ENCODE measurements at regions not wholly inside any gene's neighbourhood (a gene's known extent, or its start where the extent isn't known, plus 50 kb on each side); places are given as distances from the start of the nearest gene placed in this dataset.

- 67% methylated on average over 3 of the region's 3 CpGs for WGBS (ENCODE audit: missing lambda C conversion rate)
- Histone ChIP-seq H3K4me3 (no peak overlapping the region), H3K4me2 (no peak overlapping the region), H3K4me1 (no peaks in the 10 kb centered on the region), H3K27ac (no peak overlapping the region), H3K9me3 (0 out of 3 replicates have a peak, but pooled peaks cover 3% of the 10 kb centered on the region)
- no peak for DNase-seq (ENCODE audit: low read depth in 1 of 2, low spot score in 1 of 2)
- FAIRE-seq, result no peak
- TF ChIP-seq, protein P1, sequence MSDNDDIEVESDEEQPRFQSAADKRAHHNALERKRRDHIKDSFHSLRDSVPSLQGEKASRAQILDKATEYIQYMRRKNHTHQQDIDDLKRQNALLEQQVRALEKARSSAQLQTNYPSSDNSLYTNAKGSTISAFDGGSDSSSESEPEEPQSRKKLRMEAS (IDR thresholded peaks at IDR 0.05), result no peak
- TF ChIP-seq PHF8 (IDR thresholded peaks at IDR 0.05; ENCODE audit: borderline replicate concordance, low read depth), result no peak
- no peak for TF ChIP-seq HES2 (IDR thresholded peaks at IDR 0.05)
- TF ChIP-seq, protein P2, sequence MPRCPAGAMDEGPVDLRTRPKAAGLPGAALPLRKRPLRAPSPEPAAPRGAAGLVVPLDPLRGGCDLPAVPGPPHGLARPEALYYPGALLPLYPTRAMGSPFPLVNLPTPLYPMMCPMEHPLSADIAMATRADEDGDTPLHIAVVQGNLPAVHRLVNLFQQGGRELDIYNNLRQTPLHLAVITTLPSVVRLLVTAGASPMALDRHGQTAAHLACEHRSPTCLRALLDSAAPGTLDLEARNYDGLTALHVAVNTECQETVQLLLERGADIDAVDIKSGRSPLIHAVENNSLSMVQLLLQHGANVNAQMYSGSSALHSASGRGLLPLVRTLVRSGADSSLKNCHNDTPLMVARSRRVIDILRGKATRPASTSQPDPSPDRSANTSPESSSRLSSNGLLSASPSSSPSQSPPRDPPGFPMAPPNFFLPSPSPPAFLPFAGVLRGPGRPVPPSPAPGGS (IDR thresholded peaks at IDR 0.05), result no peak
- no peak for TF ChIP-seq EHMT2 (IDR thresholded peaks at IDR 0.05; ENCODE audit: low read depth)
- no peak for TF ChIP-seq ESRRA (IDR thresholded peaks at IDR 0.05; ENCODE audit: borderline replicate concordance, low read length)
- TF ChIP-seq NR3C1 (IDR thresholded peaks at IDR 0.05), result no peak
- no peak for TF ChIP-seq ATOH8 (CRISPR knock-in tag; IDR thresholded peaks at IDR 0.05; ENCODE audit: low read depth)
- no peak for TF ChIP-seq TP53 (CRISPR knock-in tag; IDR thresholded peaks at IDR 0.05)
- TF ChIP-seq MYC (IDR thresholded peaks at IDR 0.05; ENCODE audit: borderline replicate concordance, low read length), result no peak
- no peak for TF ChIP-seq HOXB5 (CRISPR knock-in tag; IDR thresholded peaks at IDR 0.05)
- no peak for TF ChIP-seq NFE2L2 (conservative IDR thresholded peaks at IDR 0.05; ENCODE audit: low read length)
- TF ChIP-seq FOSB (CRISPR knock-in tag; IDR thresholded peaks at IDR 0.05), result no peak
- TF ChIP-seq FOXS1 (CRISPR knock-in tag; IDR thresholded peaks at IDR 0.05), result no peak
- no peak for TF ChIP-seq CBX2 (IDR thresholded peaks at IDR 0.05; ENCODE audit: borderline replicate concordance, low read depth)
- TF ChIP-seq JUNB (IDR thresholded peaks at IDR 0.05), result no peak
- TF ChIP-seq ZFP36 (IDR thresholded peaks at IDR 0.05; ENCODE audit: borderline replicate concordance, partially characterized antibody), result no peak
- TF ChIP-seq HOXB13 (CRISPR knock-in tag; IDR thresholded peaks at IDR 0.05; ENCODE audit: low read depth), result no peak
- TF ChIP-seq EHF (CRISPR knock-in tag; IDR thresholded peaks at IDR 0.05), result no peak
- no peak for ATAC-seq
- ChIA-PET CTCF (no interaction called here), POLR2A (no interaction called here)
Measured at GRCh38 chr13:90551253-90551652, 796.2 kb upstream of the MIR17HG start.

DNA sequence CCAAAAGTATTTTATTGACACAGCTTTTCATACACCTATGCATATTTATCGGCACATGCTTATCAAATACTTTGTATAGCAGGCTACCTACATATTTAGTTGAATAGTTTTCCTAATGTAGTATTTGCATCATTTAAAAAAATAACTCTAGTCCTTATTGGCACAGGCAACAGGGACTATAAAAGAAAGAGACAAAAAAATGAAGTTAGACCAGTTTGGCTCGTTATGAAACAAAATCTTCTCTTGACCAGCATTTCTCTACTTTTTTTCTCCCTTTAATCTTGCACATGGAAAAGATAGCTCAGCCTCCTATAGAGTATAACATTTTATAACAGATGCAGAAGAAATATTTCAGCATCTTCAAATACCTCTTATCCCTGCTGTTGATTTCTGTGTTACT lies 794.8 kb upstream of the MIR17HG start:
- CTCF ChIA-PET, result interaction anchor here (0.7 kb wide), 1 partner anchor 126 kb away, joined by 3 read pairs; no protein-coding TSS in a partner anchor
- TF ChIP-seq CBX8 (IDR thresholded peaks at IDR 0.05), result no peak
- TF ChIP-seq SREBF2 (IDR thresholded peaks at IDR 0.05), result no peak
- no peak for TF ChIP-seq FOSL2 (IDR thresholded peaks at IDR 0.05)
- no peak for TF ChIP-seq FOSL2 (CRISPR knock-in tag; IDR thresholded peaks at IDR 0.05)
- no peak for TF ChIP-seq EHF (CRISPR knock-in tag; IDR thresholded peaks at IDR 0.05)
- no peak for TF ChIP-seq BHLHE40 (IDR thresholded peaks at IDR 0.05; ENCODE audit: low read depth, low read length)
- no peak for TF ChIP-seq RNF2 (IDR thresholded peaks at IDR 0.05; ENCODE audit: borderline replicate concordance, low read depth)
- TF ChIP-seq EHMT2 (IDR thresholded peaks at IDR 0.05; ENCODE audit: low read depth), result no peak
- TF ChIP-seq PHF8 (IDR thresholded peaks at IDR 0.05; ENCODE audit: borderline replicate concordance, low read depth), result no peak
- TF ChIP-seq ZC3H11A (IDR thresholded peaks at IDR 0.05), result no peak
- no peak for TF ChIP-seq JUN (IDR thresholded peaks at IDR 0.05)
- TF ChIP-seq KDM5A (IDR thresholded peaks at IDR 0.05), result no peak
- no peak for TF ChIP-seq CHD4 (IDR thresholded peaks at IDR 0.05; ENCODE audit: borderline replicate concordance)
- TF ChIP-seq EP300 (IDR thresholded peaks at IDR 0.05), result no peak
- no peak for TF ChIP-seq ESRRA (IDR thresholded peaks at IDR 0.05; ENCODE audit: borderline replicate concordance, low read length)
- TF ChIP-seq CEBPB (IDR thresholded peaks at IDR 0.05), result no peak
- TF ChIP-seq, protein P3, sequence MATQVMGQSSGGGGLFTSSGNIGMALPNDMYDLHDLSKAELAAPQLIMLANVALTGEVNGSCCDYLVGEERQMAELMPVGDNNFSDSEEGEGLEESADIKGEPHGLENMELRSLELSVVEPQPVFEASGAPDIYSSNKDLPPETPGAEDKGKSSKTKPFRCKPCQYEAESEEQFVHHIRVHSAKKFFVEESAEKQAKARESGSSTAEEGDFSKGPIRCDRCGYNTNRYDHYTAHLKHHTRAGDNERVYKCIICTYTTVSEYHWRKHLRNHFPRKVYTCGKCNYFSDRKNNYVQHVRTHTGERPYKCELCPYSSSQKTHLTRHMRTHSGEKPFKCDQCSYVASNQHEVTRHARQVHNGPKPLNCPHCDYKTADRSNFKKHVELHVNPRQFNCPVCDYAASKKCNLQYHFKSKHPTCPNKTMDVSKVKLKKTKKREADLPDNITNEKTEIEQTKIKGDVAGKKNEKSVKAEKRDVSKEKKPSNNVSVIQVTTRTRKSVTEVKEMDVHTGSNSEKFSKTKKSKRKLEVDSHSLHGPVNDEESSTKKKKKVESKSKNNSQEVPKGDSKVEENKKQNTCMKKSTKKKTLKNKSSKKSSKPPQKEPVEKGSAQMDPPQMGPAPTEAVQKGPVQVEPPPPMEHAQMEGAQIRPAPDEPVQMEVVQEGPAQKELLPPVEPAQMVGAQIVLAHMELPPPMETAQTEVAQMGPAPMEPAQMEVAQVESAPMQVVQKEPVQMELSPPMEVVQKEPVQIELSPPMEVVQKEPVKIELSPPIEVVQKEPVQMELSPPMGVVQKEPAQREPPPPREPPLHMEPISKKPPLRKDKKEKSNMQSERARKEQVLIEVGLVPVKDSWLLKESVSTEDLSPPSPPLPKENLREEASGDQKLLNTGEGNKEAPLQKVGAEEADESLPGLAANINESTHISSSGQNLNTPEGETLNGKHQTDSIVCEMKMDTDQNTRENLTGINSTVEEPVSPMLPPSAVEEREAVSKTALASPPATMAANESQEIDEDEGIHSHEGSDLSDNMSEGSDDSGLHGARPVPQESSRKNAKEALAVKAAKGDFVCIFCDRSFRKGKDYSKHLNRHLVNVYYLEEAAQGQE (IDR thresholded peaks at IDR 0.05), result no peak
- TF ChIP-seq MAFK (IDR thresholded peaks at IDR 0.05; ENCODE audit: partially characterized antibody), result no peak
- TF ChIP-seq ZFP36 (IDR thresholded peaks at IDR 0.05; ENCODE audit: borderline replicate concordance, partially characterized antibody), result no peak
- no peak for TF ChIP-seq JUNB (IDR thresholded peaks at IDR 0.05)
- TF ChIP-seq FOSB (CRISPR knock-in tag; IDR thresholded peaks at IDR 0.05), result no peak
- no peak for ATAC-seq
- Histone ChIP-seq H3K4me1 (no peaks in the 10 kb centered on the region), H3K4me3 (no peak overlapping the region), H3K27ac (no peak overlapping the region), H3K9me3 (no peaks in the 10 kb centered on the region), H3K4me2 (no peak overlapping the region)
- POLR2A ChIA-PET, result no interaction called here
- FAIRE-seq, result no peak
- WGBS (ENCODE audit: missing lambda C conversion rate), result 61% methylated on average over 2 of the region's 2 CpGs
- DNase-seq (ENCODE audit: low read depth in 1 of 2, low spot score in 1 of 2), result no peak
